GM10248 (cell line): ENCODE measurements at regions not wholly inside any gene's neighbourhood (a gene's known extent, or its start where the extent isn't known, plus 50 kb on each side); places are given as distances from the start of the nearest gene placed in this dataset.
"Not testable (repeated sequence)": the region's sequence is repeated elsewhere in the genome, so short reads cannot be mapped to it uniquely, and the experiment has no call there.

Experiments used
- CTCF ChIA-PET: fragments of 300-600 bp; sonication (Branson Sonifier 250); formaldehyde crosslinking; extraction: SDS; loops from one replicate; lab custom pipeline; 2021; ENCODE audit warnings: antibody characterized with exemption; lab: Yijun Ruan, JAX
- POLR2A ChIA-PET: fragments of 350-650 bp; sonication (Branson Sonifier 250); formaldehyde crosslinking; extraction: SDS; loops from one replicate; lab custom pipeline; 2020; ENCODE audit warnings: antibody characterized with exemption; lab: Yijun Ruan, JAX
- DNase-seq: peaks from one replicate; pipeline ENCODE4 v3.0.0; 2012; ENCODE audit errors: extremely low spot score
- CTCF ChIP-seq: IDR thresholded peaks from 2 replicates; pipeline ENCODE4 v1.5.1; 2012; ENCODE audit warnings: mild to moderate bottlenecking, low read depth; ENCODE audit errors: extremely low read depth, missing control alignments, control extremely low read depth

- DNase-seq, result no peak
- TF ChIP-seq CTCF, result no peak
- POLR2A ChIA-PET, result no interaction called here
- CTCF ChIA-PET, result interaction anchor here (2.1 kb wide), 1 partner anchor 16 kb away, joined by 11 read pairs; no protein-coding TSS in a partner anchor
Measured at GRCh38 chr6:104466306-104466705, 393.4 kb downstream of the HACE1 start.

- no peak for DNase-seq
- no peak for TF ChIP-seq CTCF
- CTCF ChIA-PET, result interaction anchor here (1.2 kb wide), 1 partner anchor 63 kb away, joined by 3 read pairs; no protein-coding TSS in a partner anchor
- POLR2A ChIA-PET, result no interaction called here
Measured at GRCh38 chr6:104462811-104463599, 396.7 kb downstream of the HACE1 start.

GRCh38 chr6:104460738-104461483 is 398.8 kb downstream of the HACE1 start:
- POLR2A ChIA-PET, result no interaction called here
- TF ChIP-seq CTCF, result no peak
- CTCF ChIA-PET, result interaction anchor here (1.1 to 1.6 kb wide), 3 partner anchors 10 to 52 kb away, joined by 3 read pairs; no protein-coding TSS in a partner anchor
- DNase-seq, result no peak

GRCh38 chr6:104459543-104459942 is 400.2 kb downstream of the HACE1 start:
- DNase-seq, result no peak
- POLR2A ChIA-PET, result no interaction called here
- CTCF ChIA-PET, result interaction anchor here (1.5 to 1.6 kb wide), 2 partner anchors 13 to 50 kb away, joined by 3 read pairs; no protein-coding TSS in a partner anchor
- no peak for TF ChIP-seq CTCF

- no peak for DNase-seq
- ChIA-PET CTCF (no interaction called here), POLR2A (no interaction called here)
- no peak for TF ChIP-seq CTCF
Measured at GRCh38 chr6:104449918-104450317, 409.8 kb downstream of the HACE1 start.

- POLR2A ChIA-PET, DNase-seq: not testable (repeated sequence)
- CTCF ChIA-PET, result interaction anchor here (1.0 to 1.5 kb wide), 2 partner anchors 13 to 16 kb away, joined by 3 to 5 read pairs; no protein-coding TSS in a partner anchor
Measured at GRCh38 chr6:104446101-104447080, 413.3 kb downstream of the HACE1 start.
